ENCODE measurements at regions not wholly inside any gene's neighbourhood (a gene's known extent, or its start where the extent isn't known, plus 50 kb on each side); places are given as distances from the start of the nearest gene placed in this dataset.

DNA sequence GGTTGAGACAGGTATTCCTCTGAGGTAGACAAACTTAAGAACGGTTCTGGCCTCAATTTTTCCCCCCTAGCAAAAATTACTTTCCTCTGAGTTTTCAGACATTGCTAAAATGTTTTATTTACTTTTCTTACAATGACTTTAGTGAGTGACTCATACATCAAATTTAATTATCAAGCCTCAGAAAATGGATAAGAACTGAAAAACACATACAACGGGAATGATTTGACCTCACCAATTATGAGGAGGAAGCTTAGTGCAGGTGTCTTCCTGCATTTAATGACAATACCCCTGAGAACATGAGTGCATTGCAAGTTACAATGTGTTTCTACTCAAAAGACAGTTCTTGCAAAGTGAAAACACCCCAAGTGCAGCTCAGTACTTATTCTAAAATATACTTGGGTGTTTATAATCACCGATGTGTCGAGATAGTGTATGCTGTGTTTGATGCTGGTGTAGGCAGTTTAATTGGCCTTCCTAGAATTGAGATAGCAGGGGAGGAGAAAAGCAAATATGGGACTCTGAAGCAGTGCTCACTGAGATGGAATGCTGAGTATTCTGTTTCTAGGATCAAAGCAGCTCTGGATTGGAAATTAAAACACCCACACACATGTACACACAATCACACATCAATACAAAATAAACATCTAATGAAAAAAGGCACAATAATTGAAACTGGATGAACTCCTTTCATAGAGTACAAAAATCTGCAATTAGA, 189.5 kb upstream of the SLC10A2 start:
- intact Hi-C loops (cut with DNase I): no loop called here
- ATAC-seq (no peak), DNase-seq (no peak)

DNA sequence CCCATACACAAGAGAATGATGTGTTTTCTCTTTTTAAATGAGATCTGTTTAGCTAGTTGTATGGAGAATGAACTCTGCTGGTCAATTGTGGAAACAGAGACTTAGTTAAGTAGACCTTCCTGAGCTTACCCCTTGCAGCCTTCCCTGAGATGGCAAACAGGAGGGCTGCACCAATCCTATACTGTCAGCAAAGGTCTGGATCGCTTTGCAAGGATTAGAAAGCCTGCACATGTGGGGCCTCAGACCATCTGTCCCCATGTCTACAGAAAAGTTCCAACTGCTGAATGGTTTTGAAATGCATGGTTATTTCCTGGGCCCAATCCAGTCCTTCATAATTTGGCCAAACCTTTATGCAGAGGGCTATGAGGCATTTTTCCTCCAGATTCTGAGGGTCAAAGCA, 183.9 kb upstream of the SLC10A2 start:
- intact Hi-C loops (cut with DNase I): no loop called here
- ATAC-seq: no peak
- DNase-seq: no peak

DNA sequence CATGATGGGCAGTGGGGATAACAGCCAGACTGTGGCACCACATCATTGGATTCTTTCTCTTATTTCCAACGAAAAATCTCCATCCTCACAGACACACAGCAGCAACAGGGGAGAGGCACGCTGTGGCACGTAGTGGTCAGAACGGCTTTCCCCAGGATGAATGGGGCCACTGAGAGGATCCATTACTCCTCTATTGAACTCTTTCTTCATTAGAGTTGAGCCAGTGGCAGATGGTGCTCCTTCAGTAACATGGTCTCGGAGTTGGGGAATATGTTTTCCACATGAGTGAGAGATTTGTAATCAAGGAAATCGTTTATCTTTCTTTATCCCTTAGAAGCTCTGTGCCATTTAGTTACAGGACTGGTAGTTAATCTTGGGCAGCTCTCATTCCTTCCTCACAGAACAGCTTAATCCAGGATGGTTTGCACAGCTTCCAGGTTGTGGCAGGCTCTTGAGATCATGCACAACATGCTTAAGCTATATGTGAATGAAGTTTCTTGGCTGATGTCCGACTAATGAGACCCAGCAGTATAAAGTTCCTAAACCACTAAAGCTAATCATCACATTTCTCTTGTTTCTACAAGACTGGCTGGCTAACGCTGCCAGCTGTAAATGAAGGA, 180.5 kb upstream of the SLC10A2 start:
- intact Hi-C loops (cut with DNase I): no loop called here
- DNase-seq (no peak), ATAC-seq (no peak)

DNA sequence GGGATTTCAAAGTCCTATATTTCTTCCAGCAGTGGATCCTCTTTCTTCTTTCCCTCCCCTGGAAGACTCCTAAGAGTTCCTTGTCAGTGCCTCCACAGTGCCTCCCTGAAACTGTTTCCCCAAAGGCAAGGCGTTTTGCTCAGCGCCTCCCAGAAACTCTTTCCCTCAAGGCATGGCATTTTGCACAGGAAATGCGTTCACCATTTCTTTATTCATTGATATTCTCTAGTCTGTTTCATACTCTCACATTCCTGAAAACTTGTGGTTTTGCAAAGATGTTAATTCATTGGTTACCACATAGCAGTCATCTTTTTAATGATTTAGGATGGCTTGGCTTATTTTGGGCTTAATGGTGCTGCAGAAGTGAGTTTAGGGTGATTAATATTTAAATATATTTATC, 177.3 kb upstream of the SLC10A2 start:
- intact Hi-C loops (cut with DNase I): no loop called here
- ATAC-seq (no peak), DNase-seq (no peak)

DNA sequence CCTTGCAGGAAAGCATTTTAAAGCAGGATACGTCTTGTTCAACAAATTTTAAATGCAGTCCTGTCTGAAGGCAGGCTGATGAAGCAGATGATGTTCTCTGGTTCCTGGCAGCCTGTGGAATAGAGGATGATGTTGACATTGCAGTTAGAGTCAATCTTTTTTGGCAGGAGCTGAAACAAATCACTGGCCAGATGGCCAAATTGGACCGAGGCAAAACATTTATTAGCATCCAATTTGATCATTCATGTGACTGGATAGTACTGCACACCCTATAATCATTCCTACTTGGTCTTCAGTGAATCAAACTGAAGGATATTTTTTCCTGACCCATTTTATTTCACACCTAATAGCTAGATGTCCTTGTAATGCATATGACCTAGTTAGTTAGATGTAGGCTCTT, 172.2 kb upstream of the SLC10A2 start:
- intact Hi-C loops (cut with DNase I): no loop called here
- no peak for ATAC-seq
- no peak for DNase-seq

DNA sequence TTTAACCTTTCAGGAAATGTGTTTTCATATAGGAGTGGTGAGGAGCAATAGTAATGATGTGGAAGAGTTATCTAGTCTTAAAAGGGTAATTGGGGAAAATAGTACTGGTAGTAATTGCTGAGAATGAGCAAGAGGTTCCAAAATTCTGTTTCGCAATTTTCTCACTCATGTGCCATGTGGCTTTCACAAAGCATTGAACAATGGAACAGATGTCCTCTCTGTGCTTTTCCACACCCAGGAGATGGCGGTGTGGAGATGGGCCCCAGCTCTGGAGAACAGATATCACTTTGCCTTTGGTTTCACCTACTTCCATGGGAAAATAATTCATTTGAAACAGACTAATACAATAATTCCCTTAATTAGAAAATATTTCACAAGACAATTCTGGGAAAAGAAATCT, 170.0 kb upstream of the SLC10A2 start:
- intact Hi-C loops (cut with DNase I): no loop called here
- DNase-seq (no peak), ATAC-seq (no peak)

DNA sequence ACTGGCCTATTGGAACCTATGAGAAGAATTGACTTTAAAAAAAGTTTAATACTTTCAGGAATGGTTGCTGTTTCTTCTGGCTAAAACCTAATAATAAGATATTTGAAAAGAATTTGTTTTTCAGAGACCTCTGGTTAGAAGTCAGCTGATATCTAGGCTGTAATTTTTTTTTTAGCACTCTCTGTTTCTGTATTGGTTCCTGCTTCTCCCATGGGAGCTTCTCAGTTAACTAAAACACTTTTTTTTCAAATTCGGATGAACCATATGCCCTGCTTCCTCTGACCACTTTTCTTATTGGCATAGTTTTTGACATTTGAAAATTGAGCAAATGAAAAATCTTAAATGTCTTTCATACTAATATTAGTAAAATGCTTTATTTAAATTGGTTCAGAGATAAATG, 163.5 kb upstream of the SLC10A2 start:
- no peak for DNase-seq
- ATAC-seq: no peak
- intact Hi-C loops (cut with DNase I): no loop called here

DNA sequence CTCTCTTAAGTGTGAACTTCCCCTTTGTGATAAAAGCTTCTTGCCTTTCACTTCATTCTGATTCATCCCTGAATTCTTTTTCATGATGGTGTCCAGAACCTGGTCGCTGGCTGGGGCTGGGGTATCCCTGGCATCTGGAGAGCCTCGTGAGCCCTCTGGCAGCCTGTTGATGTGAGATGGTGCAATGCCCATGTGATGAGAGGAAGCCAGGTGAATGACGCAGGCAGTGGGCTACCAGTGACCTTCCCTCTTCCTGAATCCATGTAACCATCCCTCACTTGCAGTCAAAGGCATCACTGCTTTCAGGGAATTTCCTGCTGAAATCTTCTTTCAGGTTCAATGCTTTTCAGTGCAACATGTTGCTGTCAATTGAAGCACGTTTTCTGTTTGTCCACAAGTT, 158.6 kb upstream of the SLC10A2 start:
- intact Hi-C loops (cut with DNase I): no loop called here
- DNase-seq: peak; percentile 45
- no peak for ATAC-seq

DNA sequence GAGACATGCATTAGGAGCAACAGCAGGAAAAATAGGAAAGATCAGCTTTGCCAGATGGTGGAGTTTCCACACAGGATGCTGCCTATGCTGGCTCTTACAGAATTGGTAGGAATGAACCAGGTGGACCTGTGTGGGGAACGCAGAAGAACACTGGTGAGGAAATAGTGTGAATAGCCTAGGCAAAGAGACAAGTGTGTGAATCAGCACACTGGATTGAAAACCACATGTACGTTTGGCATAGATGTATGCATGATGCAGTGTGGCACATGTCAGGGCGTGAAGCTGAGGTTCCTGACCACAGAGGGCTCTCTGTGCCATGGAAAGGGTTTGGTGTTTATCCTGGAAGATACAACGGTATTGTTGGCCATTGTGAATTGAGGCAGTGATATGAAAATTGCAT, 156.5 kb upstream of the SLC10A2 start:
- no peak for DNase-seq
- intact Hi-C loops (cut with DNase I): no loop called here
- no peak for ATAC-seq

DNA sequence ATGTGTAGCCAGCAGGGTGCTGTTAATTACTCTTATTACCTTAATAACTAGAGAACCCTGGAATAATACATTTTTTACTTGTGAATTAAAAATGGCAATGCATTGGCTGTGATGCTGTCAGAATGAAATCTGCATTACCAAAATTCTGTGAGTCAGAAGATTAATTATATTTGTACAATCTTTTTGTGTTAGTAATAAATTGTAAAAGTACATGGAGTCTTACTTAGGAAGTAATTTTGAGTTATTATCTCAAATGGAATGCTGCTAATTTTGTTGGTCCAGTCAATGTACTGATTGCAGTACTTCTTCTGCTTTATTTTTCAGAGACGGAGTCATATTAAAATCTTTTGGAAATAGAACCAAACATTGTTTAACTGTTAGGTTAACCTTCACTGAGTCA, 152.0 kb upstream of the SLC10A2 start:
- intact Hi-C loops (cut with DNase I): no loop called here
- ATAC-seq (no peak), DNase-seq (no peak)

DNA sequence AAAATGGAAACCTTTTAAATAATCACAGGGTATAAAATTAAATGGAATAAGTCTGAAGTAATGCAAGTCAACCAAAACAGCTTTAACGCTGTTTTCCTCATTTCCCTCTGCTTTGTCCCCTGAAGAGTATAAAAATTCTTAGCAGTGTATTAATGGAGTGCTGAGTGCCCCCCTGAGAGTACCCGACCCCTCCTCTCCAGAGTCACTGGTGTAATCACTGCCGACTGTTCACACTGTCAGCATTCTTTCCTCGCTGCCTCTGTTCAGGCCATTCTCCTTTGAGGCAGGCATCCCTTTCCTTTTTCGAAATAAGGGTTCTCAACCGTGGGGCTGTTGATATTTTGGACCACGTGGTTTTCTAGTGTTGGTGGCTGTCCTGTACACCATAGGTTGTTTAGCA, 146.9 kb upstream of the SLC10A2 start:
- intact Hi-C loops (cut with DNase I): no loop called here
- DNase-seq (no peak), ATAC-seq (no peak)

DNA sequence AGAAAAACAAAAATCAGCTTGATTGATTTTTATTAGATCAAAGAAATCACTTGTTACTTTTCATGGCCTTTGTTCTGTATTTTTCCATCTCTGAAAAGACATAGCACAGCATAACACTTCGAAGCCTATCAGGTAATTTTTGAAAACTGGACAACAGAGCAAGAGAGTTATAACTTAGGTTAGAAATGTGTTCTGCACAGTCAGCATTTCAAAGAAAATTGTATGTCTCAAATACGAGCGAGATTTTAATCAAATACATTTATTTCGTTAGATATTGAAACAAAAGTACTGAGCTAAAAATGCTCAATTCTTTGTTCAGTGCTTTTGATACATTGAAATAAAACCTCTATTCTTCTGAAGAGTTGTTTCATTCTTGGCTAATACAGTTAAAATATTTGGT, 144.1 kb upstream of the SLC10A2 start:
- intact Hi-C loops (cut with DNase I): no loop called here
- ATAC-seq (no peak), DNase-seq (no peak)

DNA sequence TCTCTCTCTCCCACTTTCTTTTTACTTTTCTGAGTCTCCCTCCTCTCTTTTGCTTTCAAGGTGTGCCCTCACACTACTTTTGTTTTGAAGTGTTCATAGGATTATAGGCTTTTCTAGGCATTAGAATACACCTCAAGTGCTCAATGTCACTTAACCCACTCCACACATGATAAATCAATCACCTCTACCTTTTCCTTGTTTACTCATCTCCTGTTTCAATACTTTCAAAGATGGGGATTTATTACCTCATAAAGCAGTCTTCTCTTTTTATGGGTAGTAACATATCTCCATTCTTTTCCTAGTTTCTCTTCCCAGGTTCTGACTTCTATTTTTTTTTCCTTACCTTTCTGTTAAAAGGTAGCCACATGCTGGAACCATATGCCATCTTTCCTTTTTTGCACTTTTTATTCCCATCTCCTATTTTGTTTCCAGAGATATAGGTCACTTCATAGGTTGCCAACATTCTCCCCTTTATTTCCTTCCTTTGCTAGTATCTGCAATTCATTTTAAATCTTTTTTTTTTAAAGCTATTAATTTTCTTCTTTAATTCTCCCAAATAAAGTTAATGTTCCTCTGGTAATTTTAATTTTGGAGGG, 137.6 kb upstream of the SLC10A2 start:
- DNase-seq: no peak
- intact Hi-C loops (cut with DNase I): no loop called here
- no peak for ATAC-seq

DNA sequence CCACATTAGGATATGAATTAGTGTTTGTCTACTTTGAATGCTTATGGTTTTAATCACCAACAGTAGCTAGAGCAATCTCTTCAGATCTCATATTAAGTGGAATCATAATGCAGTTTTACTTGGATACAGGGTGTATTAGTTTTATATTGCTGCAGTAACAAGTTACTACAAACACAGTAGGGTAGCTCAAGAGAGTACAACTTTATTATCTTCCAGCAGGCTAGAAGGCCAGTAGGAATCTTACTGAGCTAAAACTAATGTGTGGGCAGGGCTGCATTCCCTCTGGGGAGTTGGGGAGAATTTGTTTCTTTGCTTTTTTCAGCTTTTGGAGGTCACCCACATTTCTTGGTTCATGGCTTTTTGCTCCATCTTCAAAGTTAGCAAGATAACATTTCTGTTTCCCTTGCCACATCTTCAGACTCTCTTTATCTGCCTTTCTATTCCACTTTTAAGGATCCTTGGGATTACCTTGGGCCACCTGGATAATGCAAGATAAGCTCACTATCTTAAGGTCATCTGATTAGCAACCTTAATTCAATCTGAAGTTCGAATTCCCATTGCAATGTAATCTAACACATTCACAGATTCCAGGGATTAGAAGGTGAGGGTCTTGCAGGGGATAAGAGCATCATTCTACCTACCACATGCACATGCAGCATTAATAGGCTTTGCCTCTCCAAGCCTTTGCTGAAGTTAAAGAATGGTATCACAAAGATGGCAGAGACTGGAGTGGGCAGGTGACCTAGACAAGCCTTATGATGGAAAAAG, 134.1 kb upstream of the SLC10A2 start:
- DNase-seq (no peak), ATAC-seq (no peak)
- intact Hi-C loops (cut with DNase I): no loop called here

DNA sequence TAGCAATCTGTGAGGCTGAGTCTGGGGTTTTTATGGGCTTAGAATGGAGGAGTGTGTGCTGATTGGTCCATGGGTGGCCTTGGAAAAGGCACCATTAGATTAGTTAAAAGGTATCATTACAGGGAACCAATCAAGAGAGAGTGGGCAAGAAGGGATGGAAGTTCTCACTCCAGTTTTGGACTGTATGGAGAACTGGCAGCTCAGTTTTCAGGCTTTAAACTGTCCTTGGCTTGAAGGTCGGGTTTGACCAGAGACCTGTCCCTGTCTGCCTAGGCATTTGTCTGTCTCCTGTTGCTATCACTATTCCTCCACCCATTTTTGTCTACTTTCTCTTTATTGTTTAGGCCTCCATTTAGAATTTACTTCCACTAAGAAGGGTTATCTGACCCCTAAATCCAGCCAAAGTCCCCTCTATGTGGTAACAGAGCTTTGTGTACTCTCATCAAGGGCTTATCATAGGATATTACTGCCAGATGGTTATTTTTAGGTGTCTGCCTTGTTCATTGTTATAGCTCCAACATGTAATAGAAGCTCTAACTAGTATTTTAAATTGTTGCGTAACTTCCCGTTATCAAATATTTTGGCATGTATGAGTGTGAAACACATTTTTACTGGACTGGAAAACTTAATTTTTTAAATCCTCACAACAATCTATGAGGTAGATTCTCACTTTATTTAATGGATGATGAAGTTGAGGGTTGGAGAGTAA, 133.3 kb upstream of the SLC10A2 start:
- DNase-seq (no peak), ATAC-seq (peak; percentile 77 to 80)
- intact Hi-C loops (cut with DNase I): no loop called here

DNA sequence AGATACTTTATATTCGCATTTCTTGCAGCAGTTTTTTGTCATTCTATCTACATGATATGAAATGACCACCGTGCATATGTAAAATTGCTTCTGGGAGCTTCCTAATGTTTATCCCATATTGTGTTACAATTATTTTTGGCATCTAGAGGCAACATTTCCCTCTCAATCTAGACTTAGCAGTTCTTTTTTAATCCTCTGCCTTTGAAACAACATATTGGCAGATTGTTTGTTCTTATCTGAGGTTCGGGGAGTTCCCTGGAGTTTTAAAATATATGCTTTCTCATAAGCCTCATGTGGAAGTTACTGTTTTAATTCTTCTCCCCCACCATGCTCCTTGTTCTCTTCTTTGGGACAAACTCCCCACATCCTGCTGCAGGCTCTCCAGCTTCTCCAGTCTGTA, 130.1 kb upstream of the SLC10A2 start:
- no peak for ATAC-seq
- intact Hi-C loops (cut with DNase I): no loop called here

DNA sequence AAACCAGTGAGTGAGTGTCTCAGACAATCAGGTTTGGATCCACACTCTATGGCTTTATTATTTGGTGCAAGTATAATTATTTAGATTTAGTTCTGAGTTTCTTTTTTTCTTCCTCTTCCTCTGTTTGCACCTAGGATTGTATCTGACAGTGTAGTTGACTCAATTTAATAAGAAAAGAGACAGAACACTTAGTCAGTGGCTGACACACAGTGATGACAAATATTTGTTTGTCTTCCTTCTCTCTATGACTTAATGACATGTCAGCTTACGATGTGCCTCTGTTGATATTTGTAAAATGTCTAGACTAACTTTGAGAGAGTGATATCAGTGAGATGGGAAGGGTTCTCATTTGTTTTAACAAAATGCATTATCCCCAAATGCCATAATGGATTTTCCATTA, 129.5 kb upstream of the SLC10A2 start:
- intact Hi-C loops (cut with DNase I): no loop called here
- ATAC-seq: no peak
- no peak for DNase-seq

More for the DNA sequence above, 130.1 kb upstream of the SLC10A2 start:
- DNase-seq: no peak

DNA sequence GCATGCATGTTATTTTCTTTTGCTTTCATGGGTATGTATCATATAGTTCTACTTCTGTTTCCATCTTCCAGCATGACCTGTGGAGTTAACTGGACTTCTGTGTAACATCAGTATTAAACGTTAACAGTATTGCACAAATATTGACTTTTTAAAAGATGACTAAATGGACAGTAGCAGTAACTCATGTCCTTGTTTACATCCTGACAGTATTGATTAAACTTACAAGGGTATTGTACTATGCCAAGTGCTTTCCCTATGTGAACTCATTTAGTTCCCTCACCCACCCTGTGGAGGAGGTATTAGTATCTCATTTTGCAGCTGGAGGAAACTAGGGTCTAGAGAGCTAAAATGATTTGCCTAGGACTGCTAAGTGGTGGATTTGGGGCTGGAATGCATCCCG, 128.7 kb upstream of the SLC10A2 start:
- ATAC-seq (no peak), DNase-seq (no peak)
- intact Hi-C loops (cut with DNase I): no loop called here

DNA sequence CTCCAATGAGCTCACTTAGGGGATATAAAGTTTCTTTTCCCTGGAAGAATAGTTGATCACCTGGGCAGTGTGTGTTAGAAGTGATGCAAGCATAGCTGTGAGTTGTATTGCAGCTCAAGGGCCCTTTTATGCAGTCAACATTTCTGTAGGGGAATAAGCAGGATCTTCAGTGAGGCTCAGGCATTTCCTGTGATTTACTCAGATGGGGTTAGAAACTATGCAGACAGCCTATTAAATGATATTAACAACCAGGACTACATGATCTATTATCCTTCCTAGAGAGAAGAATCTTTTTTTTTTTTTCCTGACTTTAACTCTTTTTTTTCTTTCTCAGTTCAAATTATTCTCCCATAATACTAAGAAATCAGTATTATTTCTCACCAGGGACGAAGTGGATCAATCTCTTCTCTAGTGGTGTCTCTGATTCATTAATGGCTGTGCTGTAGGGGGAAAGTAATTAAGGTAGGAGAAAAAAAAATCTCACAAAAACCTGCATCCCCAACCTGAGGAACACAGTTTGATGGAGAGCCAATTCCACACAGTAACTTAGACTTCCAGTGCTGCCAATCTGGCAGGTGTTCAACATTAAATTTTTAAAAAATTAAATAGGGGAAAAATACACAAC, 126.4 kb upstream of the SLC10A2 start:
- intact Hi-C loops (cut with DNase I): no loop called here
- ATAC-seq (no peak), DNase-seq (no peak)

All from left cardiac atrium (tissue), 4 donors.